IMR-90 (cell line): ENCODE measurements at regions not wholly inside any gene's neighbourhood (a gene's known extent, or its start where the extent isn't known, plus 50 kb on each side); places are given as distances from the start of the nearest gene placed in this dataset.

Experiments
- ATAC-seq: fragments of 200-7000 bp; cut with Tn5 transposase; 2 replicates; pipeline ENCODE4 v1.9.1; 2020; ENCODE audit warnings: low read depth, mild to moderate bottlenecking, moderate library complexity
- BruUV-seq: library from RNA; stranded (reverse); fragments of 400-500 nt; replicated peaks from 2 replicates; lab custom pipeline; 2021; lab: Mats Ljungman, UMichigan
- CTCF ChIA-PET: fragments of 300-600 bp; formaldehyde crosslinking; extraction: SDS; loops from one replicate; lab custom pipeline; 2021; ENCODE audit warnings: antibody characterized with exemption; lab: Yijun Ruan, JAX
- POLR2A ChIA-PET: fragments of 300-600 bp; sonication (Branson Sonifier 250); formaldehyde crosslinking; loops from one replicate; lab custom pipeline; 2022; ENCODE audit warnings: antibody characterized with exemption; ENCODE audit not compliant: unreplicated experiment; lab: Charles Lee
- DNase-seq: peaks from one replicate; pipeline ENCODE4 v3.0.0; 2013
- H2AFZ ChIP-seq: replicated peaks from 2 replicates; pipeline ENCODE3; 2013; ENCODE audit warnings: low read length, mild to moderate bottlenecking; ENCODE audit not compliant: poor library complexity
- H2AK5ac ChIP-seq: 2 replicates; pipeline ENCODE4 v1.6.1; 2013; ENCODE audit warnings: low read depth, low read length, inconsistent platforms
- H2AK9ac ChIP-seq: replicated peaks from 2 replicates; pipeline ENCODE3; 2013; ENCODE audit warnings: mild to moderate bottlenecking, low read depth, low read length, moderate library complexity; ENCODE audit not compliant: poor library complexity
- H2BK120ac ChIP-seq: 2 replicates; pipeline ENCODE4 v1.6.1; 2013; ENCODE audit warnings: low read depth, low read length, inconsistent platforms
- H2BK15ac ChIP-seq: 3 replicates; pipeline ENCODE4 v1.6.1; 2013; ENCODE audit warnings: low read depth, low read length, inconsistent platforms
- H2BK20ac ChIP-seq: 2 replicates; pipeline ENCODE4 v1.6.1; 2013; ENCODE audit warnings: low read depth, mild to moderate bottlenecking, inconsistent platforms, low read length, moderate library complexity
- H2BK5ac ChIP-seq: 2 replicates; pipeline ENCODE4 v1.6.1; 2013; ENCODE audit warnings: mild to moderate bottlenecking, low read depth, low read length, inconsistent platforms; ENCODE audit not compliant: poor library complexity, severe bottlenecking
- H3K14ac ChIP-seq: replicated peaks from 2 replicates; pipeline ENCODE4 v1.6.1; 2013; ENCODE audit warnings: low read depth, low read length, inconsistent platforms
- H3K18ac ChIP-seq: 2 replicates; pipeline ENCODE4 v1.6.1; 2013; ENCODE audit warnings: low read depth, low read length, control low read depth
- H3K23ac ChIP-seq: 2 replicates; pipeline ENCODE4 v1.6.1; 2013; ENCODE audit warnings: low read depth, low read length, inconsistent platforms
- H3K27ac ChIP-seq: 2 replicates; pipeline ENCODE4 v1.5.1; 2013; ENCODE audit warnings: mild to moderate bottlenecking, control low read depth, low read length; ENCODE audit not compliant: insufficient read depth
- H3K27me3 ChIP-seq: 2 replicates; pipeline ENCODE4 v1.6.1; 2013; ENCODE audit warnings: low read length; ENCODE audit not compliant: control insufficient read depth, insufficient read depth
- H3K36me3 ChIP-seq: 2 replicates; pipeline ENCODE4 v1.6.1; 2013; ENCODE audit warnings: low read length, mixed read lengths; ENCODE audit not compliant: control insufficient read depth, insufficient read depth
- H3K4ac ChIP-seq: 2 replicates; pipeline ENCODE4 v1.6.1; 2013; ENCODE audit warnings: low read depth, low read length, inconsistent platforms
- H3K4me1 ChIP-seq: 2 replicates; pipeline ENCODE4 v1.6.1; 2013; ENCODE audit warnings: low read length, mixed read lengths; ENCODE audit not compliant: control insufficient read depth, insufficient read depth
- H3K4me2 ChIP-seq: 2 replicates; pipeline ENCODE4 v1.6.1; 2013; ENCODE audit warnings: low read depth, mild to moderate bottlenecking, control low read depth, low read length, moderate library complexity
- H3K4me3 ChIP-seq: 2 replicates; pipeline ENCODE4 v1.5.1; 2013; ENCODE audit warnings: low read depth, mild to moderate bottlenecking, control low read depth, low read length, moderate library complexity; ENCODE audit not compliant: insufficient read depth
- H3K56ac ChIP-seq: 2 replicates; pipeline ENCODE4 v1.6.1; 2013; ENCODE audit warnings: low read length, inconsistent platforms; ENCODE audit not compliant: insufficient read depth; ENCODE audit errors: extremely low read depth
- H3K79me1 ChIP-seq, 2 experiments: 2 replicates each; pipeline ENCODE4 v1.6.1; 2013; ENCODE audit warnings: low read length in 2 of 2, inconsistent platforms in 1 of 2, low read depth in 1 of 2
- H3K9ac ChIP-seq: 2 replicates; pipeline ENCODE4 v1.6.1; 2013; ENCODE audit warnings: low read depth, low read length, control low read depth
- H3K9me1 ChIP-seq: 2 replicates; pipeline ENCODE4 v1.6.1; 2013; ENCODE audit warnings: low read length, inconsistent platforms; ENCODE audit not compliant: insufficient read depth
- H3K9me3 ChIP-seq: 2 replicates; pipeline ENCODE4 v1.6.1; 2013; ENCODE audit warnings: low read length; ENCODE audit not compliant: control insufficient read depth, insufficient read depth
- H4K20me1 ChIP-seq: 2 replicates; pipeline ENCODE4 v1.6.1; 2013; ENCODE audit warnings: low read length, inconsistent platforms; ENCODE audit not compliant: insufficient read depth
- H4K5ac ChIP-seq: 2 replicates; pipeline ENCODE4 v1.6.1; 2013; ENCODE audit warnings: mild to moderate bottlenecking, low read depth, low read length, control low read depth
- H4K8ac ChIP-seq, 2 experiments: 2 replicates each; pipeline ENCODE4 v1.6.1; 2013; ENCODE audit warnings: low read depth in 2 of 2, low read length in 2 of 2, control low read depth in 1 of 2, inconsistent platforms in 1 of 2
- H4K91ac ChIP-seq: 2 replicates; pipeline ENCODE4 v1.6.1; 2013; ENCODE audit warnings: low read depth, low read length, inconsistent platforms; ENCODE audit not compliant: insufficient read depth
- BHLHE40 ChIP-seq: fragments of 150-350 bp; IDR thresholded peaks from 2 replicates; pipeline ENCODE4 v1.6.1; 2016; ENCODE audit warnings: mild to moderate bottlenecking, low read depth, low read length
- CEBPB ChIP-seq: IDR thresholded peaks from 2 replicates; pipeline ENCODE4 v1.6.1; 2012; ENCODE audit warnings: low read depth, low read length, improper control_type of control experiment
- CTCF ChIP-seq: conservative IDR thresholded peaks from 2 replicates; pipeline ENCODE4 v1.5.1; 2012; ENCODE audit warnings: mild to moderate bottlenecking, low read depth, low read length, improper control_type of control experiment
- FOS ChIP-seq: fragments of 150-350 bp; IDR thresholded peaks from 2 replicates; pipeline ENCODE4 v1.6.1; 2016; ENCODE audit warnings: low read depth, low read length
- RAD21 ChIP-seq: IDR thresholded peaks from 2 replicates; pipeline ENCODE4 v1.6.1; 2012; ENCODE audit warnings: low read length, improper control_type of control experiment
- WGBS, 2 experiments: methylation state at CpG; one replicate each; pipeline versions ENCODE4 v1.1.5 to v1.1.7; 2013; ENCODE audit warnings: missing lambda C conversion rate in 2 of 2; ENCODE audit not compliant: insufficient read length in 1 of 2; ENCODE audit errors: extremely low coverage in 2 of 2; 5-methylcytosine and 5-hydroxymethylcytosine counted together
- dilution Hi-C: fragments of 300-500 bp; cut with HindIII; formaldehyde crosslinking; loops from one replicate; pipeline ENCODE4 v1.14.3; 2018; ENCODE audit warnings: low sequenced_read_pairs; ENCODE audit not compliant: unreplicated experiment
- in situ Hi-C: fragments of 300-500 bp; cut with MboI; formaldehyde crosslinking; loops from 3 replicates; pipeline ENCODE4 v1.14.3; 2019; ENCODE audit warnings: low sequenced_read_pairs, inconsistent platforms, mixed read lengths
- intact Hi-C: fragments of 100-400 bp; cut with micrococcal nuclease; formaldehyde crosslinking; loops from 2 replicates; pipeline ENCODE4 v1.10.0; 2022

- Histone ChIP-seq H2BK120ac (no peak overlapping the region), H2AK5ac (no peak overlapping the region), H2BK15ac (no peak overlapping the region), H3K4me3 (no peak overlapping the region), H3K18ac (no peak overlapping the region; the same call in 1 of the 2 replicates), H3K9me1 (no peaks in the 10 kb centered on the region), H3K4me1 (peaks cover 2% of the 10 kb centered on the region; the same call in 1 of the 2 replicates), H3K36me3 (no peaks in the 10 kb centered on the region), H4K8ac (no peak overlapping the region), H3K27me3 (no peaks in the 10 kb centered on the region), H4K5ac (no peak overlapping the region; the same call in 1 of the 2 replicates), H3K4ac (no peak overlapping the region), H2AK9ac (no peak overlapping the region), H2BK5ac (no peak overlapping the region), H3K79me1 (no peaks in the 10 kb centered on the region), H4K91ac (no peak overlapping the region), H4K20me1 (no peaks in the 10 kb centered on the region), H3K14ac (no peak overlapping the region), H3K27ac (no peak overlapping the region), H3K23ac (no peak overlapping the region), H3K4me2 (no peak overlapping the region), H2BK20ac (no peak overlapping the region), H2AFZ (no peak overlapping the region), H3K9ac (no peak overlapping the region), H3K9me3 (no peaks in the 10 kb centered on the region), H3K56ac (no peak overlapping the region)
- BruUV-seq = no TSS peak
- no peak for TF ChIP-seq RAD21
- TF ChIP-seq BHLHE40 = no peak
- no peak for TF ChIP-seq FOS
- TF ChIP-seq CEBPB = no peak
- no peak for TF ChIP-seq CTCF
- in situ Hi-C loops (no loop called here), intact Hi-C loops (no loop called here), dilution Hi-C loops (no loop called here)
- ChIA-PET CTCF (interaction anchor here (1.2 kb wide), 1 partner anchor 9 kb away, joined by 3 read pairs; no protein-coding TSS in a partner anchor), POLR2A (no interaction called here)
- no peak for ATAC-seq
- no peak for DNase-seq
- no CpG with 5 or more reads among the region's 1 CpG for WGBS, 2 experiments
These were observed 396.2 kb downstream of the RFPL4B start for GRCh38 chr6:112743323-112743722.
